ENCODE measurements at regions not wholly inside any gene's neighbourhood (a gene's known extent, or its start where the extent isn't known, plus 50 kb on each side); places are given as distances from the start of the nearest gene placed in this dataset.

- Histone ChIP-seq H3K4me1 (ENCODE audit: control insufficient read depth, insufficient read depth, low read length) (no peaks in the 10 kb centered on the region), H3K4me2 (ENCODE audit: control insufficient read depth, insufficient read depth) (no peak overlapping the region), H3K79me2 (ENCODE audit: control insufficient read depth, insufficient read depth, low read length) (no peaks in the 10 kb centered on the region), H3K4me3 (no peak overlapping the region), H2AFZ (ENCODE audit: control insufficient read depth, low read depth, low read length) (no peak overlapping the region), H3K9me3 (replicated peaks; ENCODE audit: control insufficient read depth, insufficient read depth, low read length) (no peaks in the 10 kb centered on the region), H3K27me3 (replicated peaks in 1 of 2; ENCODE audit: control insufficient read depth in 2 of 2, insufficient read depth in 2 of 2, low read length in 1 of 2) (no peaks in the 10 kb centered on the region), H3K27ac (ENCODE audit: control insufficient read depth, insufficient read depth) (no peak overlapping the region), H3K9ac (ENCODE audit: control insufficient read depth, insufficient read depth, low read length) (no peak overlapping the region), H4K20me1 (ENCODE audit: control insufficient read depth, insufficient read depth) (no peaks in the 10 kb centered on the region), H3K36me3 (ENCODE audit: control insufficient read depth in 2 of 2, insufficient read depth in 2 of 2, low read length in 1 of 2) (no peaks in the 10 kb centered on the region)
- ATAC-seq (no peak), DNase-seq (ENCODE audit: low read depth, low spot score) (no peak), FAIRE-seq (no peak)
- CTCF ChIA-PET = no interaction called here
- in situ Hi-C loops (cut with MboI) (no loop called here), intact Hi-C loops (cut with micrococcal nuclease; ENCODE audit: unreplicated experiment) (no loop called here)
- SMC1A ChIA-PET (ENCODE audit: uncharacterized antibody, unreplicated experiment) = interaction anchor here (0.9 to 1.1 kb wide), 2 partner anchors 9 to 146 kb away, joined by 3 read pairs; no protein-coding TSS in a partner anchor
- RAD21 ChIA-PET (ENCODE audit: unreplicated experiment) = interaction anchor here (0.7 kb wide), 1 partner anchor 146 kb away, joined by 4 read pairs; no protein-coding TSS in a partner anchor
- BruUV-seq (replicated peaks) = no TSS peak
- POLR2A ChIA-PET = interaction anchor here (0.5 to 0.8 kb wide), 4 partner anchors 15 to 930 kb away, joined by 3 to 4 read pairs (median 3); no protein-coding TSS in a partner anchor
- WGBS (ENCODE audit: insufficient coverage, insufficient replicate concordance, low lambda C conversion rate, missing lambda C conversion rate) = 38% methylated on average over 4 of the region's 5 CpGs
- TF ChIP-seq TCF12 (IDR thresholded peaks at IDR 0.05; ENCODE audit: low read depth, low read length) (no peak), JUNB (IDR thresholded peaks at IDR 0.05) (no peak), RAD21 (IDR thresholded peaks at IDR 0.05; ENCODE audit: insufficient read depth, low read depth, low read length) (no peak), TARDBP (IDR thresholded peaks at IDR 0.05; ENCODE audit: borderline replicate concordance) (no peak), KLF5 (IDR thresholded peaks at IDR 0.05; ENCODE audit: partially characterized antibody) (no peak), IKZF1 (conservative IDR thresholded peaks at IDR 0.05) (no peak), PRDM15 (CRISPR knock-in tag; IDR thresholded peaks at IDR 0.05) (no peak), RB1 (IDR thresholded peaks at IDR 0.05; ENCODE audit: borderline replicate concordance) (no peak), TCF3 (IDR thresholded peaks at IDR 0.05; ENCODE audit: borderline replicate concordance, insufficient read depth, low read depth, low read length) (no peak), SREBF1 (IDR thresholded peaks at IDR 0.05; ENCODE audit: low read length) (no peak), SKIL (IDR thresholded peaks at IDR 0.05; ENCODE audit: low read depth, poor library complexity, severe bottlenecking) (no peak), NRF1 (conservative IDR thresholded peaks at IDR 0.05; ENCODE audit: low read depth, low read length) (no peak), POLR2AphosphoS5 (IDR thresholded peaks at IDR 0.05; ENCODE audit: low read length) (no peak), NFXL1 (IDR thresholded peaks at IDR 0.05; ENCODE audit: borderline replicate concordance) (no peak), ZNF622 (IDR thresholded peaks at IDR 0.05) (no peak)
These were observed 108.3 kb upstream of the DHX40 start for GRCh38 chr17:59456923-59457615.
